ENCODE measurements at regions not wholly inside any gene's neighbourhood (a gene's known extent, or its start where the extent isn't known, plus 50 kb on each side); places are given as distances from the start of the nearest gene placed in this dataset.
"Not testable (repeated sequence)": the region's sequence is repeated elsewhere in the genome, so short reads cannot be mapped to it uniquely, and the experiment has no call there.

GRCh38 chr2:87604980-87605379 lies 142.9 kb upstream of the PLGLB2 start:
- DNase-seq (ENCODE audit: low read depth in 2 of 2), result not testable (repeated sequence)

- not testable (repeated sequence) for DNase-seq (ENCODE audit: low read depth in 2 of 2)
Measured at GRCh38 chr2:87608377-87609166, 139.3 kb upstream of the PLGLB2 start.

- not testable (repeated sequence) for DNase-seq (ENCODE audit: low read depth in 2 of 2)
Measured at GRCh38 chr2:87610974-87611373, 136.9 kb upstream of the PLGLB2 start.

GRCh38 chr2:87611416-87611815 lies 136.5 kb upstream of the PLGLB2 start:
- not testable (repeated sequence) for DNase-seq (ENCODE audit: low read depth in 2 of 2)

GRCh38 chr2:87611956-87612355 lies 135.9 kb upstream of the PLGLB2 start:
- not testable (repeated sequence) for DNase-seq (ENCODE audit: low read depth in 2 of 2)

- not testable (repeated sequence) for DNase-seq (ENCODE audit: low read depth in 2 of 2)
Measured at GRCh38 chr2:87614829-87615434, 133.0 kb upstream of the PLGLB2 start.

- DNase-seq (ENCODE audit: low read depth in 2 of 2), result not testable (repeated sequence)
Measured at GRCh38 chr2:87619121-87619520, 128.8 kb upstream of the PLGLB2 start.

- not testable (repeated sequence) for DNase-seq (ENCODE audit: low read depth in 2 of 2)
Measured at GRCh38 chr2:87621139-87621538, 126.7 kb upstream of the PLGLB2 start.

GRCh38 chr2:87622720-87623119 lies 125.2 kb upstream of the PLGLB2 start:
- DNase-seq (ENCODE audit: low read depth in 2 of 2), result not testable (repeated sequence)

GRCh38 chr2:87629491-87630458 lies 118.1 kb upstream of the PLGLB2 start:
- DNase-seq (ENCODE audit: low read depth in 2 of 2), result peak in 1 of 2 donors; percentile 26

GRCh38 chr2:87630892-87631291 lies 117.0 kb upstream of the PLGLB2 start:
- DNase-seq (ENCODE audit: low read depth in 2 of 2), result not testable (repeated sequence)

GRCh38 chr2:87631402-87631801 lies 116.5 kb upstream of the PLGLB2 start:
- DNase-seq (ENCODE audit: low read depth in 2 of 2), result peak in 1 of 2 donors; percentile 34

- not testable (repeated sequence) for DNase-seq (ENCODE audit: low read depth in 2 of 2)
Measured at GRCh38 chr2:87633287-87633963, 114.5 kb upstream of the PLGLB2 start.

GRCh38 chr2:87634106-87634505 lies 113.8 kb upstream of the PLGLB2 start:
- DNase-seq (ENCODE audit: low read depth in 2 of 2), result not testable (repeated sequence)

GRCh38 chr2:87634971-87635650 lies 112.8 kb upstream of the PLGLB2 start:
- not testable (repeated sequence) for DNase-seq (ENCODE audit: low read depth in 2 of 2)

- not testable (repeated sequence) for DNase-seq (ENCODE audit: low read depth in 2 of 2)
Measured at GRCh38 chr2:87636246-87636645, 111.6 kb upstream of the PLGLB2 start.

GRCh38 chr2:87636735-87637134 lies 111.2 kb upstream of the PLGLB2 start:
- DNase-seq (ENCODE audit: low read depth in 2 of 2), result not testable (repeated sequence)

GRCh38 chr2:87637249-87637990 lies 110.5 kb upstream of the PLGLB2 start:
- not testable (repeated sequence) for DNase-seq (ENCODE audit: low read depth in 2 of 2)

- not testable (repeated sequence) for DNase-seq (ENCODE audit: low read depth in 2 of 2)
Measured at GRCh38 chr2:87638114-87638807, 109.6 kb upstream of the PLGLB2 start.
